NCI-H1436 (cell line): ENCODE measurements at regions not wholly inside any gene's neighbourhood (a gene's known extent, or its start where the extent isn't known, plus 50 kb on each side); places are given as distances from the start of the nearest gene placed in this dataset.
"Not testable (repeated sequence)": the region's sequence is repeated elsewhere in the genome, so short reads cannot be mapped to it uniquely, and the experiment has no call there.

Experiments used
- DNase-seq: peaks from one replicate; lab custom pipeline; 2025; lab: John Stamatoyannopoulos, UW

DNA sequence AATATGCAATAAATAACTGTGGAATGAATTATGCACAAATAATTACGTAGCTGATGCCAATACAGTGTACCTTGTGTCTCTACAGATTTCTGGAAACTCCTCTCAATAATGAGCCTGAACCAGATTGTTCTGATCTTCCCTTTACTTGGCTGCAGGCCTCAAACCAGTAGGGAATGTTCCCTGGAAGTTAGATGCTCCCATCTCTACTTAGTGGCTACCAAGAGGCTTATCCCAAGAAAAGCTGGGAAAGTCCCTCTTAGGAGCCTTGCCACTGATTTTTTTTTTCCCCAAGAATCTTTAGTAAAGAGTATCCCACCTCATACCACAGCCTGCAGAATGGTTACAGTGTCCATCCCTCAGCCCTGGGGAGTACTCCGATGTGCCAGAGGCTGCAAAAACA is 702.1 kb downstream of the RFPL4B start:
- DNase-seq, result no peak

DNA sequence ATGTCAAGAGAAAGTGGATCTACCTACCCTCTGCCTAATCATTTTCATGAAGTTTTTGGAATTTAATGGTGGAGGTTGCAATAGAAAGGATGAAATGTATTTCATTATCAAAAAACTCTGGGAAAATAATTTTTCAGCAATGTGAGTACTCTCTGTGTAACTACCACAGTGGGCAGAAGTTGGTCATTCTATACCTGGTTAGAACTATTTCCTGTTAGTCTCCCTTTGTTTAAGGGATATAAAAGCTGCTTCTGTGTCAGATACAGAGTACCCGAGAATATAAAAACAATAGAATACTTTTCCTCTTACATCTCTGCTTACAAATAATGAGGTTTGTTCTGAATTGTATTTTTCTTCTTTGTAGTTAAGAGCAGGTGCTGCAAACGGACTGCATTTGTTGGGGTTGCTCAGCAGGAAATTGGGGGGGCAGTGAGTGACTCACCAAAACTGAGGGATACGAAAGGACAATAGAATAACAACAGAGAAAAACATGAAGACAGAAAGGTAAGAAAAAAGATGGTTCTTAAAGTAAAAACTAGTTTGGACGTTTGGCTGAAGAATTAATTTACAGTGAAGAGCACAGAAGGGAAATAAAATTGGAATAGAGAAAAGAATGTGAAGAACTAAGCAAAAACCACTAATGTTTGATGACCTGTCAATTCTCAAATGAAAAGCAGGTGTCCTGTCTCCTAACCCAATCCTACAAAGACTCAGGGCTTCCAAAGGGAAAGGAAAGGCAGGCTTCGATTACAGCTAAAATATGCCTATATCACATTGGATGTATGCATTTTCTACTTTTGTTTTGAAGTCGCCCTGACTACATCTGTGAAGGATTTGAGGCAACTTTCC is 703.1 kb downstream of the RFPL4B start:
- no peak for DNase-seq

DNA sequence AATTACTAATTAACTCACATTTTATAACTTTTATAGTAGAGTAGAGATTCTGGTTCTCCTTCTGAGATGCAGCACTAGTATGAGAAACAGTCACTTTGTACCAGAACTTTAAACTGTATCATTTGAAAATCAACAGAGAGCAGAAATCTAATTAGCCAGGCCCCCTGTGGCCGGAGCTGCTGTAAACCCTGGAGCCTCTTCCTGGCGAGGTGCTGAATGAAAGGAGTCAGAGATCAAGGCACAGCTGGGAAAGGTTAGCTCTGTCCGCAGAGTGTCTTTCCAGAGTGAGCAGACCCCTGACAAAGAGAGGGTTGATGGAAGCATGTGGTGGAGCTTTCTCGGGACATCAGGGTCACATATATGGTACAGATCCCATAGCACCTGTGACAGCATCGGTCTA is 703.8 kb downstream of the RFPL4B start:
- no peak for DNase-seq

DNA sequence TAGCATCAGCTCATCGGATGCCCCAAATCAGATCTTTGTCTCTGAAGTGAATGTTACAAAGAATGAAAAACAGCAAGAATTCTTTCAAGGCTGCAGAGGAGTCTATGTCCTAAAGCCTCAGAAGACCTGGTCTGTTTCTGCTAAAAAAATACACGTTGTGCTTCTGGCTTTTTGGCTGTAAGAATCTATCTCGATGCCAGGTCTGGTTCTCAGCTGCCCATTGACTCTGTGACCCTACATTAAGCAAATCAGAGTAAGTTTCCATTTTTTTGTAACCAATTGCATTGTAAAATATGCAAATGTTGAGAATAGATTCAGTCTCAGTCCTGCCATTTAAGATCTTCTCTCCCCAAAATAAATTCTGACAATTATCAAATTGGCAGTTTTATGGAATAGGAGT is 705.4 kb downstream of the RFPL4B start:
- no peak for DNase-seq

DNA sequence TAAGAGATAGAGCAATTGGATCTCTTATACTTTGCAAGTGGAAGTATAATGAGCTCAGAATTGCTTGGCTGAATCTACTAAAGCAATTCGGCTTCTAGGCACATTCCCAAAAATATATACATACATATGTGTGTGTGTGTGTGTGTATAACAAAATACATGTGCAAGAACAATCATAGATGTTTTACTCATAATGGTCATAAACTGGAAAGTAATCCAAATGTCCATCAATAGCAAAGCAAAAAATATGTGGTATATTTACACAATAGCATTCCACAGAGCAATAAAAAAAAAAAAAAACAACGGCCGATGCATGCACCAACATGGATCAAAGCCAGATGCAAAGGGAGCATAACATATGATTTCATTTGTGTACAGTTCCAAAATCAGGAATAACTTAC is 707.9 kb downstream of the RFPL4B start:
- DNase-seq, result no peak

DNA sequence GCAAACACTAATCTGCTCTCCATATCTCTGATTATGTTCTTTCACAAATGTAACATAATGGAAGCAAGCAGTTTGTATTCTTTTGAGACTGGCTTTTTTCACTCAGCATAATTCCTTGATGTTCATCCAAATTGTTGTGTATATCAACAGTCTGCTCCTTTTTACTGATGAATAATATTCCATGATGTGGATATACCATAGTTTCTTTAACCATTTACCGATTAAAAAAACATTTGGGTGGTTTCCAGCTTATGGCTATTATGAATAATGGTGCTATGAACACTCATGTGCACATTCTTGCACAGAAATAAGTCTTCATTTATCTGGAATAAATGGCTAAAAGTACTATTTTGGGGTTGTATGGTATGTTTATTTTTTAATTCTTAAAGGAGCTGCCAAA is 708.9 kb downstream of the RFPL4B start:
- no peak for DNase-seq

DNA sequence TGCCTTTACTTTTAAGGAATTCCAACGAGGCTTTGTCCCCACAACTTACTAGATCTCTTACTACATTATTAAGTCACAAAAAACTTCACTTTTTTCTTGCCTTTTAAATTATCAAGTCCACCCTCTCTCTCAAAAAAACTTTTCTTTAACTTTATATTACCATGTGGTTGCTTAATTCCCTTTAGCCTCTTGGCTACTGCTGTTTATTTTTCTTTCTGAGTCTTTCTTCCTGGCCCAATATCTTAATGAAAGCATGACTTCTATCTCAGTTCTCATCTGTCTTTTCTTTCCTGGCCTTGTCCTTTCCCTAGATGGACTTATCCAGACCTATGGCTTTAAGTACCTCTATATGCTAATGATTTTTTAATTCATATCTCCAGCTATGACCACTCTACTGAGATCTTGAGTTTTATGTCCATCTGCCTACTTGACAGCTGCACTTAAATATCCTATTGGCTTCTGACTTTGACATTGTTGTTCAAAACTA is 710.5 kb downstream of the RFPL4B start:
- no peak for DNase-seq

DNA sequence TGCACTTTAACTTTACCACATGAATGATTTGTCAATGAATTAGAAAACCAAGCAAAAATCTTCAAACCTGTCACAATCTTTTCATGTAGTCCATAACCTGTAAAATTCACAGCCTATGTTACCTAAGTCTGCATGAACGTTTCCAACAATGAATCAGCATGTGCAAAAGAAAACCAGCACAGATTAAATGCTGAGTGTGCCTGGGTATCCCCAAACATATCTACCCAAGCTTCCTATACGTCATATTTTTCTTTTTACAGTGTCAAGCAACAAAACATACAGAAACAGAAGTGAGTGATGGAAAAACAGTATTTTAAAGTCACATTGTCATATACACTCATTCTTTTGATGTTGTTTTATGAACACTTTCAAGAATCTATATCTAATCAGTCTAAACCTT is 713.5 kb downstream of the RFPL4B start:
- DNase-seq, result no peak

DNA sequence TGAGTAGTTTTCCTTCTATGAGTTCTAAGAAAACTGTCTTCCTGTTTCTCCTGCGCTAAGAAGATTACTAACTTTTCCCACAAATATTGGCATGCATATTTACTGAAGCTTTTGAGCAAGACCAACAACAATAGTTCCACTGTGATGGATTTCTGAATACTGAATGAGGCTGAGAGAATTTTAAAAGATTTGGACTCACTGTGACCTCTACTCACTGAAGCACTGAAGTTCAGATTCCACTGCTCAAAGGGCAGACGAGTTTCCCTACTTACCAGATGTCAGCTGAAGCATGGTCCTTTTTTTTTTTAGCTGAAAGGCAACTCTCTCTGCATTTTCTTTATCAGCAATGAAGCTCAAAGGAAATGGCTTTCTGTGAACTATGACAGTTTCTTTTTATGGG is 718.5 kb downstream of the RFPL4B start:
- no peak for DNase-seq

DNA sequence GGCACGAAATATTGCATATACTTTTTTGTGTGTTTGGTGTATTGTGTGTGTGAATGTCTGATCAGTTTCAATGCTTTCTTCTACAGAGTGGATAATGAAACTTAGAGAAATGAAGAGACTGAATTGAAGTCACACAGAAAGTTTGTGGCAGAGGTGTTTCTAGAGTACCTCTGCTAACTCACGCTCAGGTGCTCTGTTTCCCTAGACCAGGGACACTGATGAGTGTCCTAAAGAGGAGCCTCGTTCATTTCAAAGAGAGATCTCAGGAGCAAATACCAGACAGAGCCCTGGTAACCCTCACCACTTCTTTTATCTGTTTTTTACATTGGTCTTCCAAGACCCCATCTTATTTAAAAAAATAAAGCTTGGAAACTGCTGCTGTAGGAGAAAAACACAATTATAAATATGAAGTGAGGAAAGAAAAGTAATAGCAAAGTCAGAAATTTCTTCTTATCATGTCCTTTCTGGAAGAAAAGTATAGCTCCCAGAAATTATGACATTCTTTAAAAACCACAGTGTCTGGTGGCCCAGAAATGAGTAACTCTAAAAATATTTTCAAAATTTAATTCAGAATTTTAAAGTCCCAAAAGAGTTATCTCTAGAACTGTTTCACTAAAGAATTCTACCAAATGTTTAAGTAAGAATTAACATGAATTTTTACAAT is 720.6 kb downstream of the RFPL4B start:
- DNase-seq, result no peak

DNA sequence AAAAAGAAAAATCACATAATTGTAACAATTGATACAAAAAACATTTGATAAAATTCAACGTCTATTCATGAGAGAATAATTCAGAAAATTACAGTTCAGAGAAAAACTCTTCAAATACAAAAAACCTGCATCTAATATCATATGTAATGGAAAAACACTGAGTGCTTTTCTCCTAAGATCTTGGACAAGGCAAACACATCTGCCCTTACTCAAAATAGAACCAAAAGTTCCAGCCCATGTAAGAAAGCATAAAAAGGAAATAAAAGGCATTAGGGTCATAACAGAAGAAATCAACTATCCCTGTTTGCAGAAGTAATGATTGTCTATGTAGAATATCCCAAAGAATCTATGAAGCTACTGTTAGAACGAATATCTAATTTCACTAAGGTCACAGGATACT is 721.4 kb downstream of the RFPL4B start:
- DNase-seq, result no peak

DNA sequence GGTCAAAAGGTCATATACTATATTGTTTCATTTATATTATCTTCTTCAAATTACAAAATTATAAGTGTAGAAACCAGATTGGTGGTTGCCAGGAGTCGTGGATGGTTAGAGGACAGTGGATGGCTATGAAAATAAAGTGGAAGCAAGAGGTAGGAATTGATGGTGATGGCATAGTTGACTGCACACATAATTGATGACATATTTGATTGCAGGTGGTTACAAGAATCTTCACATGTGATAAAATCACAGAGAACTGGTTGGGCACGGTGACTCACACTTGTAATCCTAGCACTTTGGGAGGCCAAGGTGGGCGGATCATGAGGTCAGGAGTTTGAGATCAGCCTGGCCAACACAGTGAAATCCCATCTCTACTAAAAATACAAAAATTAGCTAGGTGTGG is 723.6 kb downstream of the RFPL4B start:
- DNase-seq, result not testable (repeated sequence)

DNA sequence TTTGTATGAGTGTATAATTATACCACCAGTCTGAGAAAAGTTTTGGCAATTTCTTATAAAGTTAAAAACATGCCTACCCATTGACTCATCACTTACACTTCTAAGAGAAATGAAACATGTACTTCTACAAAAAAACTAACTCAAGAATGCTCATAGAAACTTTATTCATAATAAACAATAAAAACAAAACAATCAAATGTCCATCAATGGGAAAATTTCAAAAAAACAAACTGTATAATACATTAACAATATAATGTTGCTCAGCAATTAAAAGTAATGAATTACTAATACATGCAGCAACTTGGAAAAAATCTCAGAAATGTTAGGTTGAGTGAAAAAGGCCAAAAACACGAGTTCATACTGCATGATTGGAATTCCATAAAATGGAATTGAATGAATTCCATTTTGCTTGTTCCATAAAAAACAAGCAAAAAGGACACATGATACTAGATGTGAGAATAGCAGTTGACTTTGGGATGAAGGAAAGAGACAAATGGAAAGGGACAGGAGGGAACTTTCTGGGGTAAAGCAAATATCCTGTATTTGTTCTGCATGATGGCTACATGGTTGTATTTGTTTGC is 726.6 kb downstream of the RFPL4B start:
- DNase-seq, result no peak

DNA sequence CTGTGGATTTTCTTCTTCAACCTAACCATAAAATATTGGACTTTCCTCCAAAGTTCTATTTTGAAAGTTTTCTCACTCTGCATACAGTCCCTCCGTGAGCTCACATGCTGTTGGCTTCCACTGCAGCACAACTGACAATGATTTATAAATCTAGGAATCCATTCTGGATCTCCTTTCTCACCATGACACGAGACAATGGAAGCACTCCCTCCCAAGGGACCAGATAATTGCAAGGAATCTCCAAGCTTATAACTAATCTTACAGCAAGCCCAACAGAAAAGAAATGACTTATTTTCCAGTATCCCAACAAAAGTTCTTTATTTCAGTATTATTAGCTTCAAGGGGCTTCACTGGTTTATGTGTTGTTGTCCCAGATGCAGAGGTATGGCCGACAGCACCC is 729.0 kb downstream of the RFPL4B start:
- no peak for DNase-seq

DNA sequence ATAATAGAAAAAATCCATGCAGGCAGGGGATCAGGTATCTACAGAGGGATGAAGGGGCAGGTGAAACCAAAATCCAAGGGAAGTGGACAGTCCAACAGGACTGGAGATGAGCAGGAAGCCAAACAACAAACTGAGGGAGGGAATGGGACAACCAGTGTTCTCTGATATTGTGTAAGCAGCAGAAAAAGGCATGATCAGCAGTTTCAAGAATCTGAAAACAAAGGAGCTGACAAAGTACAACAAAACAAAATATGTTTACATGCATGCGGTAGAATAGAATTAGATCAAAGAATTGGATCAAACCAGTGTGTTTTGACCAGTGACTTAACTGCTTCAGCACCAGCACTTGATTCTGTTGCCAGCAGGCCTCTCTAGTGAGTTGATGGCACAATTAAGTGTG is 729.7 kb downstream of the RFPL4B start:
- DNase-seq, result no peak

DNA sequence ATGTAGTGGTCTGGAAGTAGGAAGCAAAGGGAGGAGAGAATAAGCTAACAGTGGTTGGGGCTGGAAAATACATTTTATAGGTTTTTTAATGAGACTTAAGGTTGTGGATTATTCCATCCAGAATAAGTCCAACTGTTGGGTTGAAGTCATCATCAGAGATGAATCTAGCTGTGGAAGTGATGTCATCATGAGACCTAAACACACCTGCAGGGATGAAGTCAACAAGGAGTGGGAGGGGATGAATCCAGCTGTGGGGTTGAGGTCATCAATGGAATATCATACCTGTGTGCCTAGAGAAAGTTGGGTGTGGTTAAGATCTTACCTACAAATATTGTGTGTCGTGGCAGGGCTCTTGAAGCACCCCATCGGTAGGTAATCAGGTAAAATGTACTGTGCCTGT is 730.7 kb downstream of the RFPL4B start:
- no peak for DNase-seq

DNA sequence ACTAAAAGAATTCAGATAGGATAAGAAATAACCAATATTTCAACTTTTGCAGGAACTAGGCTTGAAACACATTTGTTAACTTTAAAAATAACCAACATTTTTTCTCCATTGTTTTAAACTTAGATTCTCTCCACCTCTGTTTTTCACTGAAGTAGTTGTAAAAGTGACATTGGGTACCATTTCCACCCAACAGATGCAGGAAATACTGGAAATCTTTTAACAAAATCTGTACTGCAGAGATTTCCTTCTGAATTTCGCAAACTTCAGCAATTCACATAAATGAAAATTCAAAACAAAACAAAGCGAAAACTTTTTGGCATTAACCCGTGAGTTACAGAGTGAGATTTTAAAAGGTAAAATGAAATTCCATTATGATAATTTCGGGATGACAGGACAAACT is 731.7 kb downstream of the RFPL4B start:
- no peak for DNase-seq

DNA sequence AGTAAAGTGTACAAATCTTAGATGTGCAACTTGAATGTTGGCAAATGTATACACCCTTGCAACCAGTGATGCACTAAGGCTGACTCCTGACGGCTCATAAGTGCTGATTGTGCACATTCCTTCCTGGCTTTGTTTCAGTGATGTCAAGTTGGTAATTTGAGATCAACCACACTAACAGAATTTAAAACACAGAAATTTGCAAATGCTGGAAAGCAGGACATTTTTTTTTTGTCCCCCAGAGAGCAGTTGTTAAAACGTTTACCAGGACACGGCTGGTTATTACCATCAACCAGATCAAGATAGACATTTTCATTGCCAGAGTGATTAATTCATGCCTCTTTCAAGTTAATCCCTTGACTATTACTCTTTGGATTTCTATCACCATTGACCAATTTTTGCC is 735.6 kb downstream of the RFPL4B start:
- no peak for DNase-seq

DNA sequence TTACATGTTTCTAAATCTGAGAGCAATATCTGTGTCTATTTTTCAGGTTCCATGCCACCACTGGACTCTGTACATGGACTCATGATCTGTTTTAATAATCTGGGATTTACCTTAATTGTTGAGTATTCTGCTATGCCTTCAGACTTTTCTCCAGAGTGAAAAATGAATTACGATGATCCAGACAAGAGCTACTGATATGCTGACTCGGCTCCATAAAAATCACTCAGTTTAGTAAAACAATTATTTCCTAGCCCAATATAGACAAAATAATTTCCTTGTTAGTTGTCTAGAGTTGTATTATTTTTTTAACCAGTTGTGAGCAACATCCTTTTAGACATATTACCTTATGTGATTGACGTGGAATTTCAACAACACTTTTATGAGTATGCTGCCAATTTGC is 736.8 kb downstream of the RFPL4B start:
- no peak for DNase-seq

DNA sequence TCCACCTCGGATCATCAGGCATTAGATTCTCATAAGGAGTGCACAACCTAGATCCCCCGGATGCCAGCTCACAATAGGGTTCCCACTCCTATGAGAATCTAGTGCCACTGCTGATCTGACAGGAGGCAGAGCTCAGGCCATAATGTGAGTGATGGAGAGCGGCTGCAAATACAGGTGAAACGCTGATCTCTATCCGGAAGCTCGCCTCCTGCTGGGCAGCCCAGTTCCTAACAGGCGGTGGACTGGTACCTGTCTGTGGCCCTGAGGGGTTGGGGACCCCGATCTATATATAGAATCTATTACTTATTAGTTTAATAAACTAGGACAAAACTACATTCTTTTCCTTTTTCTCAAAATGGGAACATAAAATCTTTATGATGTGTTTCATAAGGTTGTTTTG is 741.9 kb downstream of the RFPL4B start:
- no peak for DNase-seq

DNA sequence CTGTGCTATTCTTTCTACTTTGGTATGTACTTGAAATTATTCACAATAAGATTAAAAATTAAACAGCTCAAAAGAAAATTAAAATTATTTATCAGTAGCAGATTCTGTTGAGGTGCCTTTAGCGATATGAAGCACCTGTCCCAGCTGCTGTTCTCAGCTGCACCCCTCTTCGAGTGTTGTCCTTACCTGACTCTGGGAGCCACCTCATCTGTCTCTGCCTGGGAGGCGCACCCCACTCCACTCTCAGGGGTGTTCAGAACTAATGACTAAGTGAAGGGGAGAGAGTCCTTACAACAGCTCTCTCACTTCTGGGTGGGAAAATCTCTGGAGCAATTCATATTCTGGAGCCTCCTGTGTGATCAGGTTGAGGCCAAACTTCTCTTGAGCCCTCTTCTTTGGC is 745.7 kb downstream of the RFPL4B start:
- no peak for DNase-seq

DNA sequence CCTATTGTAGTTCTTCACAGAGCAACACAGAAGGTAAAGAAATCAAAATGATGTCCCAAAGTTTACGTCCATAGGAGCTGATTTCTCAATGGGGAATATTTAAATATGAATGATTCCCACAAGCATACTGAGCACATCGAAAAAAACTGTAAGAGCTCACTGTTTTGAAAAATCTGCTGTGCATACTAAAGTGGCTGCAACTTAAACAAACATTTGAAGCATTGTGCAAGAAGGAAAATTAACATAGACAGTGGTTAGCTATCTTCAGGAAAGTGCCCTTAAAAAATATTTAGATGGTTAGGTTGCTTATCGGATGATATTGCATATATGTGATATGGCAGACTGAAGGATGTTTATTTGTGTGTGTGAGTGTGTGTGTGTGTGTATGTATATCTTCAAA is 747.6 kb downstream of the RFPL4B start:
- DNase-seq, result no peak

DNA sequence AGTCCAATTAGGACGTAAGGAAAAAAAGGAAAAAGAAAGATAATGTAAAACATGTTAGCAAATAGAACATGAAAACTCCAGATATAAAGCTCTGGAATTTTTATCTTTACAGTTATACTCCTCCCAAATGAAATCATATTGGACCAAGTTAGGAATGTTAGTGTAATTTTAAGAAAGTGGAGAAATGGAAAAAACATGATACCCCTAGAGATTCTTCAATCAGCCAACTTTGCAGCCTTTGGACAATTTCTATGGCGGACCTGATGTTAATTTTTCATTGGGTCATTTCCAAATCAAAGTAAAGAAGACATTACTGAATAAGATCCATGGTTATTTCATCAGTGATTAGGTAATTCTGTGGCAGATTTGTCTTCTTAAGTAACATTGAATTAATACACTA is 748.7 kb downstream of the RFPL4B start:
- no peak for DNase-seq
